Transverse colon (tissue), 4 donors: ENCODE measurements at regions not wholly inside any gene's neighbourhood (a gene's known extent, or its start where the extent isn't known, plus 50 kb on each side); places are given as distances from the start of the nearest gene placed in this dataset.

ENCODE experiments used
- POLR2A ChIP-seq: fragments of 450-650 bp; IDR thresholded peaks from one replicate; pipeline ENCODE4 v1.6.1; 2016; ENCODE audit warnings: antibody characterized with exemption, mild to moderate bottlenecking, moderate library complexity
- POLR2AphosphoS5 ChIP-seq, 3 donors: sonication (generic); formaldehyde crosslinking; IDR thresholded peaks; one replicate each; pipeline ENCODE4 v1.6.1; 2016; ENCODE audit warnings: antibody characterized with exemption in 3 of 3
- TF ChIP-seq, protein P1 (sequence below), 5 experiments: fragments of 200-600 bp in 3 of 5; fragments of 450-650 bp in 2 of 5; sonication (generic) in 3 of 5; IDR thresholded peaks; 1 replicate in 2 of 5; 2 replicates in 3 of 5; pipeline ENCODE4 v1.5.1; 2016 to 2017; ENCODE audit warnings: antibody characterized with exemption in 5 of 5, inconsistent platforms in 3 of 5, mild to moderate bottlenecking in 2 of 5, moderate library complexity in 1 of 5

DNA sequence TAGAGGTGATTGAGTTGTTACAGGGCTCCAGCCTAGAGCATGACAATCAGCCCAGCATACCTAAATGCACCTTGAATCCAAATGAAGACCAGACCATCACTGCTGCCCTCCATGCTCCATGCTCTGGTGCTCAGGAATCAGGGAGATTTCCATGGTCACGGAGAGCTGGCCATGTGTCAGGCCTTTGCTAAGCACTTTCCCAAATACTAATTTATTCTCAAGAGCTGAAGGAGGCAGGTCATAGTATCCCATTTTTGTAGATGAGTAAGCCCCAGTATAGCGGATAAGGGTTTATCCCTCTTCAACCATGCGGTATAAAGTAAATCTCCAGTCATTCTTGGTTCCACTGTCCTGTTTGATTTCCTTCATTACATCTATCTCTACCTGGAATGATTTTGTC lies 240.8 kb downstream of the TFAP2A start:
- TF ChIP-seq, protein P1, sequence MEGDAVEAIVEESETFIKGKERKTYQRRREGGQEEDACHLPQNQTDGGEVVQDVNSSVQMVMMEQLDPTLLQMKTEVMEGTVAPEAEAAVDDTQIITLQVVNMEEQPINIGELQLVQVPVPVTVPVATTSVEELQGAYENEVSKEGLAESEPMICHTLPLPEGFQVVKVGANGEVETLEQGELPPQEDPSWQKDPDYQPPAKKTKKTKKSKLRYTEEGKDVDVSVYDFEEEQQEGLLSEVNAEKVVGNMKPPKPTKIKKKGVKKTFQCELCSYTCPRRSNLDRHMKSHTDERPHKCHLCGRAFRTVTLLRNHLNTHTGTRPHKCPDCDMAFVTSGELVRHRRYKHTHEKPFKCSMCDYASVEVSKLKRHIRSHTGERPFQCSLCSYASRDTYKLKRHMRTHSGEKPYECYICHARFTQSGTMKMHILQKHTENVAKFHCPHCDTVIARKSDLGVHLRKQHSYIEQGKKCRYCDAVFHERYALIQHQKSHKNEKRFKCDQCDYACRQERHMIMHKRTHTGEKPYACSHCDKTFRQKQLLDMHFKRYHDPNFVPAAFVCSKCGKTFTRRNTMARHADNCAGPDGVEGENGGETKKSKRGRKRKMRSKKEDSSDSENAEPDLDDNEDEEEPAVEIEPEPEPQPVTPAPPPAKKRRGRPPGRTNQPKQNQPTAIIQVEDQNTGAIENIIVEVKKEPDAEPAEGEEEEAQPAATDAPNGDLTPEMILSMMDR (IDR thresholded peaks at IDR 0.05): no peak
- TF ChIP-seq POLR2AphosphoS5 (IDR thresholded peaks at IDR 0.05) (no peak), POLR2A (no peak)
